ENCODE measurements at regions not wholly inside any gene's neighbourhood (a gene's known extent, or its start where the extent isn't known, plus 50 kb on each side); places are given as distances from the start of the nearest gene placed in this dataset.
"Not testable (repeated sequence)": the region's sequence is repeated elsewhere in the genome, so short reads cannot be mapped to it uniquely, and the experiment has no call there.

GRCh38 chr13:19123502-19123901 lies 58.1 kb downstream of the TUBA3C start:
- Histone ChIP-seq H3K4me1 (ENCODE audit: insufficient read depth, low read length, severe bottlenecking) (no peaks in the 10 kb centered on the region), H3K9me2 (ENCODE audit: low read depth, low read length) (no peaks in the 10 kb centered on the region), H3F3A (ENCODE audit: insufficient read depth, low read length) (no peaks in the 10 kb centered on the region), H3K27ac (ENCODE audit: low read depth, low read length, poor library complexity, severe bottlenecking) (no peak overlapping the region), H3K36me3 (ENCODE audit: insufficient read depth, low read length) (no peaks in the 10 kb centered on the region), H3K4me3 (ENCODE audit: low read depth, low read length, poor library complexity, severe bottlenecking) (no peak overlapping the region), H3K9ac (ENCODE audit: low read length) (no peak overlapping the region), H3K9me3 (ENCODE audit: low read length) (no peaks in the 10 kb centered on the region), H3K79me2 (ENCODE audit: insufficient read depth, low read length) (no peaks in the 10 kb centered on the region), H3K27me3 (ENCODE audit: insufficient read depth, low read length) (no peaks in the 10 kb centered on the region), H4K20me1 (ENCODE audit: insufficient read depth, low read length) (no peaks in the 10 kb centered on the region), H3K4me2 (ENCODE audit: low read length) (no peak overlapping the region), H2AFZ (ENCODE audit: low read length) (no peak overlapping the region)
- no peak for TF ChIP-seq CTCF (IDR thresholded peaks at IDR 0.05; ENCODE audit: low read length)
- TF ChIP-seq EZH2 (IDR thresholded peaks at IDR 0.05; ENCODE audit: borderline replicate concordance, low read length), result no peak

- H4K20me1 ChIP-seq (ENCODE audit: insufficient read depth, low read length), result no peaks in the 10 kb centered on the region
- no peaks in the 10 kb centered on the region for H3K27me3 ChIP-seq (ENCODE audit: insufficient read depth, low read length)
- H3K4me1 ChIP-seq (ENCODE audit: insufficient read depth, low read length, severe bottlenecking), result no peaks in the 10 kb centered on the region
- H3K9ac ChIP-seq (ENCODE audit: low read length), result no peak overlapping the region
- H3K4me2 ChIP-seq (ENCODE audit: low read length), result no peak overlapping the region
- H3K27ac ChIP-seq (ENCODE audit: low read depth, low read length, poor library complexity, severe bottlenecking), result no peak overlapping the region
- no peak overlapping the region for H2AFZ ChIP-seq (ENCODE audit: low read length)
- no peaks in the 10 kb centered on the region for H3K9me2 ChIP-seq (ENCODE audit: low read depth, low read length)
- H3K9me3 ChIP-seq (ENCODE audit: low read length), result no peaks in the 10 kb centered on the region
- TF ChIP-seq CTCF (IDR thresholded peaks at IDR 0.05; ENCODE audit: low read length) (no peak), EZH2 (IDR thresholded peaks at IDR 0.05; ENCODE audit: borderline replicate concordance, low read length) (no peak)
- no peaks in the 10 kb centered on the region for H3K79me2 ChIP-seq (ENCODE audit: insufficient read depth, low read length)
- H3K4me3 ChIP-seq (ENCODE audit: low read depth, low read length, poor library complexity, severe bottlenecking), result no peak overlapping the region
- H3K36me3 ChIP-seq (ENCODE audit: insufficient read depth, low read length), result no peaks in the 10 kb centered on the region
- no peaks in the 10 kb centered on the region for H3F3A ChIP-seq (ENCODE audit: insufficient read depth, low read length)
These were observed 63.5 kb downstream of the TUBA3C start for GRCh38 chr13:19117913-19118739.

GRCh38 chr13:19109225-19109624 lies 72.4 kb downstream of the TUBA3C start:
- not testable (repeated sequence) for H3K36me3 ChIP-seq (ENCODE audit: insufficient read depth, low read length); H3K4me1 ChIP-seq (ENCODE audit: insufficient read depth, low read length, severe bottlenecking); H4K20me1 ChIP-seq (ENCODE audit: insufficient read depth, low read length); H3K79me2 ChIP-seq (ENCODE audit: insufficient read depth, low read length); H3K9me2 ChIP-seq (ENCODE audit: low read depth, low read length); H3K27me3 ChIP-seq (ENCODE audit: insufficient read depth, low read length); H3K9ac ChIP-seq (ENCODE audit: low read length); H3K27ac ChIP-seq (ENCODE audit: low read depth, low read length, poor library complexity, severe bottlenecking); H3K4me3 ChIP-seq (ENCODE audit: low read depth, low read length, poor library complexity, severe bottlenecking); H3K4me2 ChIP-seq (ENCODE audit: low read length); H3K9me3 ChIP-seq (ENCODE audit: low read length); H2AFZ ChIP-seq (ENCODE audit: low read length); H3F3A ChIP-seq (ENCODE audit: insufficient read depth, low read length)

GRCh38 chr13:19103140-19103539 lies 78.5 kb downstream of the TUBA3C start:
- Histone ChIP-seq H2AFZ (ENCODE audit: low read length) (no peak overlapping the region), H3K27me3 (ENCODE audit: insufficient read depth, low read length) (no peaks in the 10 kb centered on the region), H3K4me3 (ENCODE audit: low read depth, low read length, poor library complexity, severe bottlenecking) (no peak overlapping the region), H3K9me2 (ENCODE audit: low read depth, low read length) (no peaks in the 10 kb centered on the region), H3K27ac (ENCODE audit: low read depth, low read length, poor library complexity, severe bottlenecking) (no peak overlapping the region), H3K9ac (ENCODE audit: low read length) (no peak overlapping the region), H4K20me1 (ENCODE audit: insufficient read depth, low read length) (no peaks in the 10 kb centered on the region), H3K9me3 (ENCODE audit: low read length) (no peaks in the 10 kb centered on the region), H3K4me2 (ENCODE audit: low read length) (no peak overlapping the region), H3K4me1 (ENCODE audit: insufficient read depth, low read length, severe bottlenecking) (no peaks in the 10 kb centered on the region), H3K79me2 (ENCODE audit: insufficient read depth, low read length) (no peaks in the 10 kb centered on the region), H3F3A (ENCODE audit: insufficient read depth, low read length) (no peaks in the 10 kb centered on the region), H3K36me3 (ENCODE audit: insufficient read depth, low read length) (no peaks in the 10 kb centered on the region)
- TF ChIP-seq CTCF (IDR thresholded peaks at IDR 0.05; ENCODE audit: low read length) (no peak), EZH2 (IDR thresholded peaks at IDR 0.05; ENCODE audit: borderline replicate concordance, low read length) (no peak)
